ENCODE measurements at regions not wholly inside any gene's neighbourhood (a gene's known extent, or its start where the extent isn't known, plus 50 kb on each side); places are given as distances from the start of the nearest gene placed in this dataset.

DNA sequence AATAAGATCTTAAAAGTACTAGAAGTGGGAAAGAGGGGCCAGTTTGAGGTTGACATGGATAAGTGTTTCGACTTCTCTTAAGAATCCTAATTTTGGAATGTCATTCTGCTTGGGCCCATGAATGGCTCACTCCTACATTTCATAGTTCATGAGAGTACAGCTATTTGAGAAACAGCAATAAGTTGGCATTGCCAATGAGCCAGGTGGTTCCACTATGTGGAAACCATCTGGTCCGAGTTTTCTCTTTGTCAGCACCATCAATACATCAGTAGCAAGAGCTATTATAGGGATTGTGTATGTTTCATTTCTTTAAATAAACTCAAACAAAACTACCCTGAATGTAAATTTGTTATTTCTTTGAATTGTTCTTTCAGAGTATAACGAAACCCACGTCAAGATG, 78.1 kb upstream of the NEBL start:
- CTCF ChIA-PET: no interaction called here
- no peak for TF ChIP-seq CTCF (IDR thresholded peaks at IDR 0.05; ENCODE audit: control extremely low read depth, extremely low read depth, low read depth, missing control alignments)
- no peak for DNase-seq (ENCODE audit: extremely low spot score)
- POLR2A ChIA-PET: no interaction called here

DNA sequence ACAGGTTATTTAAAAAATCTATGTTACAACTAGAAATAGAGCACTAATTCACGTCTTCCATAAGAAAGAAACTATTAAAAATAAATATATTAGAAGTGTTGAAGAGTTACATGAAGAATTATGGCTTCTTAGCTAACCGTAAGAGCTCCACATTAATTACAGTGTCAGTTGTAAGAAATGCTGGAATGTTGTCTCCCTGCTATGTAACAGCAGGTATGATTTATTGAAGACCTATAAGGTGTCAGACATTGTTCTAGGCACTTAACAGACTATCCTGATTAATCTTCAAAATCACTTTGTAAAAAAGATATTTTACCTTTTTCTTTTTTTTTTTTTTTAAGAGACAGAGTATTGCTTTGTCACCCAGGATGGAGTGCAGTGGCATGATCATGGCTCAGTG, 75.8 kb upstream of the NEBL start:
- DNase-seq (ENCODE audit: extremely low spot score): no peak
- ChIA-PET POLR2A (no interaction called here), CTCF (no interaction called here)
- no peak for TF ChIP-seq CTCF (IDR thresholded peaks at IDR 0.05; ENCODE audit: control extremely low read depth, extremely low read depth, low read depth, missing control alignments)

DNA sequence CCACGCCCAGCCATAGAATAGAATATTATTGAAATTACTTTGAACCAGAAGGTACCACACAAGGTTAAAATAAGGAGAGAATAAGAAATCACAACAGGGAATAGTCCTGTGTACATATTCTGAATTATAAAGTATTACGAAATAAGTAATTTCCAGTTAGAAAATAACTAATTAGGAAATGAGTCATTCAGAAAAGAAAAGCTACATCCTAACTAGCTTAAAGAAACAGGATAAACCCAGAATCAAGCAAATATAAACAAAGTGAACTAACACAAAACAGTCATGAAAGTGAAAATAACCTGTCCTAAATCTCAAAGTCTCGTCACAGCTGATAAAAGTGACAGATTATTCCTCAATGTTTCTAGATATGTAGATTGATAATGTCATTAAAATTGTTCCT, 74.8 kb upstream of the NEBL start:
- CTCF ChIA-PET: interaction anchor here (1.0 kb wide), 1 partner anchor 29 kb away, joined by 3 read pairs; no protein-coding TSS in a partner anchor
- TF ChIP-seq CTCF (IDR thresholded peaks at IDR 0.05; ENCODE audit: control extremely low read depth, extremely low read depth, low read depth, missing control alignments): no peak
- POLR2A ChIA-PET: no interaction called here
- DNase-seq (ENCODE audit: extremely low spot score): no peak

DNA sequence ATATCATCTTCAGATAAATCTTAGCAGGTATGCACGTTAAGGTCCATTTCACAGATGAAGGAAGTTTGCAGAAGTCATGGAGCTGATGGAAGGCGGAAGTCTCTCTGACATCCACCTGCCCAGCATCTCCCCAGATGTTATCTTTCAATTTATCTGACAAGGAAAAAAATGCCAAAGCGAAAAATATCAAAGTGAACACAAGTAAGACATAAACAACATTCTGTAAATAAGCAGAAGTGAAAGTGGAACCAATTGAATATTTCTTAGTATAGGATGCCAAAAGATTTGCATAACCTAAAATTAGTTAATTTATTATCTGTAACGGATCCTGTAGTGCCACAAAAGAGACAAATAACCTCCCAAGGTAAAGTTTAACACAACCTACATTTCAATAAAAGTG, 73.6 kb upstream of the NEBL start:
- DNase-seq (ENCODE audit: extremely low spot score): peak; percentile 48
- ChIA-PET POLR2A (no interaction called here), CTCF (interaction anchor here (0.7 kb wide), 1 partner anchor 12 kb away, joined by 4 read pairs; no protein-coding TSS in a partner anchor)
- no peak for TF ChIP-seq CTCF (IDR thresholded peaks at IDR 0.05; ENCODE audit: control extremely low read depth, extremely low read depth, low read depth, missing control alignments)

GRCh38 chr10:20970044-20970443, 72.9 kb upstream of the NEBL start:
- CTCF ChIA-PET: interaction anchor here (0.7 to 1.4 kb wide), 3 partner anchors 9 to 24 kb away, joined by 3 to 4 read pairs (median 3); no protein-coding TSS in a partner anchor
- no peak for DNase-seq (ENCODE audit: extremely low spot score)
- POLR2A ChIA-PET: no interaction called here
- no peak for TF ChIP-seq CTCF (IDR thresholded peaks at IDR 0.05; ENCODE audit: control extremely low read depth, extremely low read depth, low read depth, missing control alignments)

- DNase-seq (ENCODE audit: extremely low spot score): no peak
- TF ChIP-seq CTCF (IDR thresholded peaks at IDR 0.05; ENCODE audit: control extremely low read depth, extremely low read depth, low read depth, missing control alignments): no peak
- CTCF ChIA-PET: no interaction called here
- POLR2A ChIA-PET: no interaction called here
Observed at GRCh38 chr10:20966426-20966825, 69.3 kb upstream of the NEBL start.

Measured in GM10248 (cell line).